Suprapubic skin (tissue), 3 donors: ENCODE measurements at regions not wholly inside any gene's neighbourhood (a gene's known extent, or its start where the extent isn't known, plus 50 kb on each side); places are given as distances from the start of the nearest gene placed in this dataset.

Experiments
- CTCF ChIP-seq, 2 donors: fragments of 200-600 bp in 1 of 2; fragments of 450-650 bp in 1 of 2; sonication (generic) in 1 of 2; IDR thresholded peaks; one replicate each; pipeline ENCODE4 v1.5.1; 2016 to 2019; ENCODE audit warnings: antibody characterized with exemption in 2 of 2, mild to moderate bottlenecking in 1 of 2, moderate library complexity in 1 of 2
- POLR2AphosphoS5 ChIP-seq, 3 donors: sonication (generic); formaldehyde crosslinking; IDR thresholded peaks; one replicate each; pipeline ENCODE4 v1.6.1; 2017; ENCODE audit warnings: antibody characterized with exemption in 3 of 3

GRCh38 chr1:38608202-38608864 lies 251.2 kb downstream of the RRAGC start:
- peak in 1 of 2 donors; percentile 8 for TF ChIP-seq CTCF (IDR thresholded peaks at IDR 0.05)
- no peak for TF ChIP-seq POLR2AphosphoS5 (IDR thresholded peaks at IDR 0.05)
